Glutamatergic neuron (in vitro differentiated cells): ENCODE measurements at regions not wholly inside any gene's neighbourhood (a gene's known extent, or its start where the extent isn't known, plus 50 kb on each side); places are given as distances from the start of the nearest gene placed in this dataset.

Experiments used
- DNase-seq: peaks from one replicate; pipeline ENCODE4 v3.0.0; 2022
- H3K27ac Mint-ChIP-seq: one replicate; pipeline ENCODE4 v1.8.0; 2020; ENCODE audit warnings: mild to moderate bottlenecking, mixed read lengths, inconsistent platforms; ENCODE audit not compliant: unreplicated experiment
- H3K27me3 Mint-ChIP-seq: one replicate; pipeline ENCODE4 v1.8.0; 2020; ENCODE audit warnings: mild to moderate bottlenecking, moderate library complexity, mixed read lengths, inconsistent platforms; ENCODE audit not compliant: unreplicated experiment
- H3K36me3 Mint-ChIP-seq: one replicate; pipeline ENCODE4 v1.8.0; 2020; ENCODE audit warnings: mild to moderate bottlenecking, mixed read lengths, inconsistent platforms; ENCODE audit not compliant: unreplicated experiment
- H3K4me1 Mint-ChIP-seq: one replicate; pipeline ENCODE4 v1.8.0; 2020; ENCODE audit warnings: mild to moderate bottlenecking, low read depth, mixed read lengths, inconsistent platforms; ENCODE audit not compliant: unreplicated experiment
- H3K4me3 Mint-ChIP-seq: one replicate; pipeline ENCODE4 v1.8.0; 2020; ENCODE audit warnings: mild to moderate bottlenecking, mixed read lengths, inconsistent platforms; ENCODE audit not compliant: unreplicated experiment
- H3K9me3 Mint-ChIP-seq: one replicate; pipeline ENCODE4 v1.8.0; 2020; ENCODE audit warnings: mild to moderate bottlenecking, moderate library complexity, mixed read lengths, inconsistent platforms; ENCODE audit not compliant: unreplicated experiment
- CTCF ChIP-seq: fragments of 200-600 bp; sonication (generic); IDR thresholded peaks from one replicate; pipeline ENCODE4 v1.5.0; 2021; ENCODE audit not compliant: partially characterized antibody, unreplicated experiment

DNA sequence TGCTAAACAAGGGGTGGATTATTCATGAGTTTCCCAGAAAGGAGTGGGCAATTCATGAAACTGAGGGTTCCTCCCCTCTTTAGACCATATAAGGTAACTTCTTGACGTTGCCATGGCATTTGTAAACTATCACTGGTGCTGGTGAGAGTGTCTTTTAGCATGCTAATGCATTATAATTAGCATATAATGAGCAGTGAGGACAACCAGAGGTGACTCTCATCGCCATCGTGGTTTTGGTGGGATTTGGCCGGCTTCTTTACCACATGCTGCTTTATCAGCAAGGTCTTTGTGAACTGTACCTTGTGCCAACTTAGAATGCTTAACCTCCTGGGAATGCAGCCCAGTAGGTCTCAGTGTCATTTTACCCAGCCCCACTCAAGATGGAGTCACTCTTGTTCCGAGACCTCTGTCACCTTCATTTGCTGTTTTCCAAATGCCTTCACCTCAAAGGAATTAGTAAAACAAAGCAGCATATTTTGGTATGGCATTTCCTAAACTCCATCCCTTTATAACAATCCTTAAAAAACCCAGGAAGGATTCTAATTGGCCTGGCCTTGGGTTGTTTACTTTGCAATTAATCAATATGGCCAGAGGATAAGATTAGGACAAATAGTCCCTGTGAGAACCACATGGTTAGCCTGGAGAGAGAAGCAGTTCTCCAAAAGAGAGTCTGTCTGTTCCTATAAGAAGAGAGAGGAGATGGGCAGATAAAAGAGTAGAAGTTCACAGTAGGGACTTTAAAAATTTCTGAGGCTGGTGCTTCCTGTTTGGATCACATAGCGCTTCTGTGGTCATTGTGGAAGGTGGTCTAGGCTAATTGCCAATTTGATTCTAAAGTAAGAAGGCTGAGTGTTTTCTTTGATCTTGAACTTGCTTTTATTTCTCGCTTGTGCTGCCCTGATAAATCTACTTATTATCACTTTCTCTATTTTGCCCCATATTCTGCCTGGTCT is 155.2 kb upstream of the EOMES start:
- Mint-ChIP-seq H3K4me1 (no peaks in the 10 kb centered on the region), H3K4me3 (no peak overlapping the region), H3K9me3 (no peaks in the 10 kb centered on the region), H3K36me3 (no peaks in the 10 kb centered on the region), H3K27me3 (no peaks in the 10 kb centered on the region), H3K27ac (no peak overlapping the region)
- TF ChIP-seq CTCF, result no peak
- no peak for DNase-seq

DNA sequence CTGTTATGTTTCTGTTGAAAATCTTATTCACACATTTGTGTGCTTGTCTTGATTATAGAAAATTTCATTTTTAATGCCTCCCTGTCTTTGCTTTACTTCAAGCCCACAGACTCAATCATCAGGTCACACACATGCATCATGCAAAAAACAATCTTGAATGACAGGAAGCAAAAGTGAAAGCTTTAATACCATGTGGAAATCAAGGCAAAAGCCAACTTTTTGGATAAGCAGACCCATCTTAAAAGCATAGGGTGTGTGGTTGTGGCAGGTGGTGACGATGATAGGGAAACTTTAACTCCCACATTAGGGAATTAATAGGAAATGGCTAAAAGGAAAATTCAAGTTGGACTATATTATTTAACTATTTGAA is 155.9 kb upstream of the EOMES start:
- no peak overlapping the region for H3K4me3 Mint-ChIP-seq
- no peak for DNase-seq
- no peaks in the 10 kb centered on the region for H3K36me3 Mint-ChIP-seq
- no peak for TF ChIP-seq CTCF
- H3K27me3 Mint-ChIP-seq, result no peaks in the 10 kb centered on the region
- H3K4me1 Mint-ChIP-seq, result no peaks in the 10 kb centered on the region
- H3K27ac Mint-ChIP-seq, result no peak overlapping the region
- no peaks in the 10 kb centered on the region for H3K9me3 Mint-ChIP-seq

- Mint-ChIP-seq H3K4me3 (no peak overlapping the region), H3K9me3 (no peaks in the 10 kb centered on the region), H3K27ac (no peak overlapping the region), H3K4me1 (no peaks in the 10 kb centered on the region), H3K27me3 (no peaks in the 10 kb centered on the region), H3K36me3 (no peaks in the 10 kb centered on the region)
- no peak for DNase-seq
- no peak for TF ChIP-seq CTCF
Observed at GRCh38 chr3:27880969-27881892, 159.1 kb upstream of the EOMES start.

GRCh38 chr3:27883266-27883665 is 161.1 kb upstream of the EOMES start:
- Mint-ChIP-seq H3K27ac (no peak overlapping the region), H3K4me1 (no peaks in the 10 kb centered on the region)
- TF ChIP-seq CTCF, result no peak

More at GRCh38 chr3:27883266-27883665, 161.1 kb upstream of the EOMES start:
- DNase-seq, result no peak
- no peaks in the 10 kb centered on the region for H3K9me3 Mint-ChIP-seq
- no peaks in the 10 kb centered on the region for H3K27me3 Mint-ChIP-seq
- no peaks in the 10 kb centered on the region for H3K36me3 Mint-ChIP-seq
- H3K4me3 Mint-ChIP-seq, result no peak overlapping the region
